ENCODE measurements at regions not wholly inside any gene's neighbourhood (a gene's known extent, or its start where the extent isn't known, plus 50 kb on each side); places are given as distances from the start of the nearest gene placed in this dataset.

DNA sequence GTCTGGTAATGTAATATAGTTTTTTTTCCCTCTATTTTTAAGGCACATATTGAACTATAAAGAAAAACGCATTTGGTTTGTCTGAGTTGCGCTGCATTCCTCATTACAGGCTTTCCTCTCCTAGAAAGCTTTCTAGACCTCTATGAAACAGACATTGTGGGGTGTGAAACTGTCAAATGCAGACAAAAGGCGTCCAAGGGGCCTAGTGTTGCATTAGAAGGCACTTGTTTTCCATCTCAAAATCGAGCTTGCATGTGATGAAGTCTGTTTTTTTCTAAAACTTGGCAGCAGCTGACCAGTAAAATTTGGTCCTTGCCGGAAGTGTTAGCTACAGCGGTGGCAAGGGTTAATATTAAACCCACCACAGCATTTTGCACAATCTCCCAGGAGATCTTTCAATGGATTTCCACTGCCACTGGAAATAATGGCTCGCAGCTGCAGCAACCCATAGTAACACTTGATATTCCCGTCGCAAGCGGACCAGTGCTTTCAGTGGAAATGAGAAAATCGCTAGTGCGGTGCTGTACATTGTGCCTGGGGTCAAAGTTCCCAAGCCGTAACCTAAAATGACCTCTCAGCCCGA, 602.6 kb downstream of the KCNJ2 start:
- DNase-seq (ENCODE audit: low spot score in 2 of 2) = no peak
- no peak for FAIRE-seq

GRCh38 chr17:70772761-70773160, 603.4 kb downstream of the KCNJ2 start:
- FAIRE-seq = no peak
- DNase-seq (ENCODE audit: low spot score in 2 of 2) = no peak

- no peak for FAIRE-seq
- DNase-seq (ENCODE audit: low spot score in 2 of 2) = no peak
Observed at GRCh38 chr17:70773258-70773657, 603.9 kb downstream of the KCNJ2 start.

DNA sequence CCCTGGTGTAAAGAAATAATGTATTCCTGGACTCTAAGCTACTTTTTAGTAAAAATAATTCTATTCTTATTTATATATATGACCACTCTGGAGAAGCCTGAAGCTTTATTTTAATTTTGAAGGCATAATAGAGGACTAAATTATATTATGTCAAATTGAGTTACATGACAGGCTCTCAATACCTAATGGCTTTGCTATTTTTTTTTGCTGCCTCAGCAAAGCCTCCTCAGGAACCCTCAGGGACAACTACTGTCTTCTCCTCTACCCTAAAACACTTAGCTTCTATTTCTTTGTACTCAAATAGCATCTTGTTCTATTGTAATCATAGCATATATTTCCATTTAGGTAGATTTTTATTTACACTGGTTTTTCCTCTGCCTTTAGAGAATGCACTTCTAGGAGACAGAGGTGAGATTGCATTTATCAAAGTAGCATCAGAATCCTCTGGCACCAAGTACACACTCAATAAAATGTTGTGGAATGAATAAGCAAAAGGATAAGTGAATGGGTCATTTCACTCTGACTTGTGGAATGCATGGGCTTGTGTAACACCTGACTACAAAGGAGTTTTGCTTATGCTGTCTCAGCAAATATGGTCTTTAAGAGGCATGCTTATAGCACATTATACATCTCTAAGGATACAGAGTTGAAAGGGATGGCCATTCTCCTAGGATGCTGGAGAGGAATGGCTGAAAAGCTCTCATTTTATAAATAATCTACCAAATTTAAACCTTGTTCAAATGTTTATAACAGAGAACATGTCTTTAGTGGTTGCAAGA, 605.2 kb downstream of the KCNJ2 start:
- no peak for FAIRE-seq
- DNase-seq (ENCODE audit: low spot score in 2 of 2) = no peak

GRCh38 chr17:70775679-70776078, 606.3 kb downstream of the KCNJ2 start:
- no peak for FAIRE-seq
- DNase-seq (ENCODE audit: low spot score in 2 of 2) = no peak

DNA sequence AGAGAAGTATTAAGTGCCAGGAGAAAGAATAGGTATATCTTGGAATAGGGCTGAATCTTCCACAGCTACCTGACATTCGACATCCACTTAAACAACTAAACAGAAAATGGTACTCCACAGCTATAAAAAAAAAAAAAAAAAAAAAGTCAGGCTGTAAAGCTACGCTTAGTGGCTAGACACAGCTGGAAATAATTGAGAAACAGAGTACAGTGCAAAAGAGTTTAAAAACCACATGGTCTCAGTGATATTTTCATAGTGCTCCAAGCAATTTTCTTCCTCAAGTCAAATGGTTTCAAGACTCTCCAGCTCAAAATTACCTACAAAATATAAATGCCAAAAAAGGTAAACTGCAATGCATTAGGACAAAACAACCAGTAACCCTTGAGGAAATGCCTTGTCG, 607.1 kb downstream of the KCNJ2 start:
- FAIRE-seq (no peak), DNase-seq (ENCODE audit: low spot score in 2 of 2) (no peak)

- DNase-seq (ENCODE audit: low spot score in 2 of 2) = no peak
Observed at GRCh38 chr17:70780031-70780430, 610.7 kb downstream of the KCNJ2 start.

DNA sequence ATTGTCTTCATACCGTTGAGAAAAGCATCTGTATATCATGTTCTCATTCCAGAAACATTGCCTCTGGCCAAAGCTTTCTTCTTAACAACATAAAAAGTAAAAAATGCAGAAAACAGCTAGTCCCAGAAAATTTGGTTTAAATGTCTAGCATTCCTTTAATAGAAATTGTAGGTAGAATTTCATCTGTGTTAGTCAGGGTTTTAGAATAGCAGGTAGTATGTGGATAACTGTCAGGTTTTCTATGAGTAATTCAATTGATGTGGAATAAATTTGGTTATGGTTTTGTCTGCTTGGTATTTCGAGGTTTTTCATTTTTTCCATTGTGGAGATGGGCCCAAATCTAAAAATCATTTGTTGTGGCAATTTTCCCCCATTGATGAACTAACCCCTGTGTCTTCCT, 616.7 kb downstream of the KCNJ2 start:
- no peak for DNase-seq (ENCODE audit: low spot score in 2 of 2)
- no peak for FAIRE-seq

More at GRCh38 chr17:70780031-70780430, 610.7 kb downstream of the KCNJ2 start:
- FAIRE-seq = no peak

DNA sequence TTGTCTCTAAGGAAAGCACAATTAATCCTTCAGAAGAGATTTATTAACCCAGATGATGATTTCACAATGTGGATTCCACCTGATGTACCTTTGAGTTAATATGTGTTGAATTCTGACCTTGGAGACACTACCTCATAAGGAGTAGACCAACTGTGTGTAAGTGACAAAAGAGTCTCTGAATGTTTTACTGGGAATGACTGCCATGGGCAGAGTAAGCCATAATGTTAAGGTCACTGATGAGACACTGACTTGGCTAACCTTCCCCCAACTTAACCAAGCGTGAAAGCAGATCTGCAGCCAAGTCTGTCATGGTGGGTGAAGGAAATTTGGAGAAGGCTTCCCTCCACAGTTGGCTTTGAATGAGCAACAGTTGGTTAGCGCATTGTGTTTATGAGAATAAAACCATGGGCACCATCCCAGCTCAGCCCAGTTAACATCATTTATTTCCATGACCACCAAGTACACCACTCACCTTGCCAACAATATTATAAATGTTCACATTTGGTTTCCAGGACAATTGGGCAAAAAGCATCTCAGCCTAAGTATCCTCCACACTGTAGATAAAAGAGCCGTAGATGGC, 618.5 kb downstream of the KCNJ2 start:
- FAIRE-seq (no peak), DNase-seq (ENCODE audit: low spot score in 2 of 2) (no peak)

- DNase-seq (ENCODE audit: low spot score in 2 of 2) (no peak), FAIRE-seq (no peak)
Observed at GRCh38 chr17:70791748-70792443, 622.6 kb downstream of the KCNJ2 start.

GRCh38 chr17:70794738-70795137, 625.4 kb downstream of the KCNJ2 start:
- DNase-seq (ENCODE audit: low spot score in 2 of 2) (no peak), FAIRE-seq (no peak)

DNA sequence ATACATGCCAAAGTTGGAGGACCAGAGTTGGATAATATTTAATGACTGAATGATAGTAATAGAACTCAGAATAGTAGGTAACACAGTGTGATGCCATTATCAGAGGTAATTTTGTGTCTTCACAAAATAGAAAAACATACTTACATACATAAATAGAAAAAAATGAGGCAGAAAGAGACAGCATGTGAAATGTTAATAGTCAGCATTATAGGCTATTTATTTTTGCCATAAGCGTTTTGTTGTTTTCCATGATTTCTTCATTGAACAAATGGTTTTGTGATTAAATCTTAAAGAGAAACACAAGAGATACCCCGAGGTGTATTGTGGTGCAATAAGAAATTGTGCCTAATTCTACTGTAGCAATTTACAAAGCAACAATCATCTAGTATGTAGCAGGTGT, 626.3 kb downstream of the KCNJ2 start:
- DNase-seq (ENCODE audit: low spot score in 2 of 2) (no peak), FAIRE-seq (no peak)

GRCh38 chr17:70796757-70797156, 627.4 kb downstream of the KCNJ2 start:
- no peak for FAIRE-seq

GRCh38 chr17:70797166-70797565, 627.8 kb downstream of the KCNJ2 start:
- no peak for FAIRE-seq

More at GRCh38 chr17:70796757-70797156, 627.4 kb downstream of the KCNJ2 start:
- no peak for DNase-seq (ENCODE audit: low spot score in 2 of 2)

DNA sequence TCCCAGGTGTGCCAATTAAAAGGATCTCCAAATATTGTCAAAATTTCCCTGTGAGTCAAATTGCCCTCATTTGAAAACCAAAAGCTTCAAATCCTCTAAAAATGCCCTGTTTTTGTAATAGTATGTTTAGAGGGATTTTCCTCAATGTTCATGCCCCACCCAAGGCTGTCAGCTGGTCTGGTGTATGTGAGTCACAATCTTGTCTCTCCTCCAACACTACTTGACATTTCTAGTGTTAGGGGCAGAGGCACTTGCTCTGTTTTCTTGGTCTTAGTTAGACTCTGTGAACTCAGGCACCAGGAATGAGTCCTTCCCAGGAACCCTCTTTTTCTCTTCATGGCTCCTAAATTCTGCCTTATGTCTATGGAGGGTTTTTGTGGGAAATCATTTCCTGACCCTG, 634.8 kb downstream of the KCNJ2 start:
- FAIRE-seq (no peak), DNase-seq (ENCODE audit: low spot score in 2 of 2) (no peak)

More at GRCh38 chr17:70797166-70797565, 627.8 kb downstream of the KCNJ2 start:
- DNase-seq (ENCODE audit: low spot score in 2 of 2) = no peak

- FAIRE-seq (no peak), DNase-seq (ENCODE audit: low spot score in 2 of 2) (no peak)
Observed at GRCh38 chr17:70808596-70808995, 639.3 kb downstream of the KCNJ2 start.

- DNase-seq (ENCODE audit: low spot score in 2 of 2) (no peak), FAIRE-seq (no peak)
Observed at GRCh38 chr17:70810609-70811008, 641.3 kb downstream of the KCNJ2 start.

- FAIRE-seq (no peak), DNase-seq (ENCODE audit: low spot score in 2 of 2) (no peak)
Observed at GRCh38 chr17:70813355-70813930, 644.1 kb downstream of the KCNJ2 start.

DNA sequence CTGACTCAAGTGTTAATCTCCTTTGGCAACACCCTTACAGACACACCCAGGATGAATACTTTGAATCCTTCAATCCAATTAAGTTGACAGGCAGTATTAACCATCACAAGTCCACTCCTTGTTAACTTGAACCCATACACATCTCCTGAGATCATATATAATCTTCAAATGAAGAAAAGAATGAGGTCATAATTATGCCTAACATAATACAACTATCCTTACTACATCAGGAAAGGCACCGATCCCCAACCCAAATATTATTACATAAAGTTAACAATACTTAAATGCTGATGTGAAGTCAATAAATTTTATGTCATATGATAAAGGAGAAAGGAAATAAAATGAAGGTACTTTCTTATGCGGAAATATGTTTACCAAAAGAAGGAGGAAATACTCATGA, 649.9 kb downstream of the KCNJ2 start:
- DNase-seq (ENCODE audit: low spot score in 2 of 2) = no peak
- no peak for FAIRE-seq

- DNase-seq (ENCODE audit: low spot score in 2 of 2) = no peak
- FAIRE-seq = no peak
Observed at GRCh38 chr17:70820276-70820675, 650.9 kb downstream of the KCNJ2 start.

Measured in frontal cortex (tissue), 3 donors.